ENCODE measurements at regions not wholly inside any gene's neighbourhood (a gene's known extent, or its start where the extent isn't known, plus 50 kb on each side); places are given as distances from the start of the nearest gene placed in this dataset.
"Not testable (repeated sequence)": the region's sequence is repeated elsewhere in the genome, so short reads cannot be mapped to it uniquely, and the experiment has no call there.

DNA sequence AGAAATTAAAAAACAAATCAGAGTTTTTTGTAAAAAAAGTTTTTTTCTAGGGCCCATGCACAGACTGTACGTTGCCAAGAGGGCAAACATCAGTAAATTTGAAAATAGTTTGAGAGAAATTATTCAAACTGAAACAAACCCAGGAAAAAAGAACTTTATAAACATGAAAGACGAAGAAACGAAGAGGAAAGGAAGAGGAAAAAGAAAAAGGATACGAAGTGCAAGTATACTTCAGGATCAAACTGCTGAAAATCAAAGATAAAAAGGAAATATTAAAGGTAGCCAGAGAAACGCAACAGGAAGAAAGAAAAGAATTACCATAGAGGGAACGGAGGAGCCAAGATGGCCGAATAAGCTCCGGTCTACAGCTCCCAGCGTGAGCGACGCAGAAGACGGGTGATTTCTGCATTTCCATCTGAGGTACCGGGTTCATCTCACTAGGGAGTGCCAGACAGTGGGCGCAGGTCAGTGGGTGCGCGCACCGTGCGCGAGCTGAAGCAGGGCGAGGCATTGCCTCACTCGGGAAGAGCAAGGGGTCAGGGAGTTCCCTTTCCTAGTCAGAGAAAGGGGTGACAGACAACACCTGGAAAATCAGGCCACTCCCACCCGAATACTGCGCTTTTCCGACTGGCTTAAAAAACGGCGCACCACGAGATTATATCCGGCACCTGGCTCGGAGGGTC is 94.4 kb upstream of the GAS1 start:
- DNase-seq (ENCODE audit: low read depth in 2 of 2) = not testable (repeated sequence)

DNA sequence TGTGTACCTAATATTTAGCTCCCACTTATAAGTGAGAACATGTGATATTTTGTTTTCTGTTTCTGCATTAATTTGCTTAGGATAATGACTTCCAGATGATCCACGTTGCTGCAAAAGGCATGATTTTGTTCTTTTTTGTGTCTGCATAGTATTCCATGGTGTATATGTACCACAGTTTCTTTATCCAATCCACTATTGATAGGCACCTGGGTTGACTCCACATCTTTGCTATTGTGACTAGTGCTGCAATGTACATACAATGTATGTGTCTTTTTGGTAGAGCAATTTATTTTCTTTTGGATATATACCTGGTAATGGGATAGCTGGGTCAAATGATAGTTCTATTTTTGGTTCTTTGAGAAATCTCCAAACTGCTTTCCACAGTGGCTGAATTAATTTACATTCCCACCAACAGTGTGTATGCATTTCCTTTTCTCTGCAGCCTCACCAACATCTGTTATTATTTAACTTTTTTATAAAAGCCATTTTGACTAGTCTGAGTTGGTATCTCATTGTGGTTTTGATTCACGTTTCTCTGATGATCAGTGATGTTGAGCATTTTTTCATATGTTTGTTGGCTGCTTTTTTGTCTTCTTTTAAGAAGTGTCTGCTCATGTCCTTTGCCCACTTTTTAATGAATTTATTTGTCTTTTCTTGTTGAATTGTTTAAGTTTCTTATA is 102.8 kb upstream of the GAS1 start:
- DNase-seq (ENCODE audit: low read depth in 2 of 2) = not testable (repeated sequence)

- no peak for DNase-seq (ENCODE audit: low read depth in 2 of 2)
Observed at GRCh38 chr9:87054999-87055686, 107.8 kb upstream of the GAS1 start.

- no peak for DNase-seq (ENCODE audit: low read depth in 2 of 2)
Observed at GRCh38 chr9:87059772-87060171, 112.5 kb upstream of the GAS1 start.

GRCh38 chr9:87062746-87063145 is 115.4 kb upstream of the GAS1 start:
- DNase-seq (ENCODE audit: low read depth in 2 of 2) = no peak

- DNase-seq (ENCODE audit: low read depth in 2 of 2) = no peak
Observed at GRCh38 chr9:87063246-87063645, 115.9 kb upstream of the GAS1 start.

DNA sequence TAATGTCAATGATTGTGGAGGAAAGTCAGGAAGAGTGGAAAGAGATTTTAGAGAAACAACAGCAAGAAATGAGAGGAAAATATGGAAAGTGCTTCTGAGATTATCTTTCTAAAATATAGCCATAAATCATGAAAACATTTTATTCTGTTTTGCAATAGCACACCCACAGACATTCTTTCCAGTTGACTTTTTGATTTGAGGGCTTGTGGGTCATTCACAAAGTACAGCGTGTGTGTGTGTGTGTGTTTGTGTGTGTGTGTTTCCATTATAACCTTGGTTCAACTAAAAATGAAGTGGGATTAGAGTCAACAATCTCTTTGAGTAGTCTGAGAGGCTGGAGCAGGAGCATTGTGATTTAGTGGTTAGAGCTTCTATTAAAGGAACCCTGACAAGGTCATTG is 116.6 kb upstream of the GAS1 start:
- peak in 1 of 2 donors; percentile 10 for DNase-seq (ENCODE audit: low read depth in 2 of 2)

GRCh38 chr9:87064311-87064710 is 117.0 kb upstream of the GAS1 start:
- DNase-seq (ENCODE audit: low read depth in 2 of 2) = no peak

GRCh38 chr9:87065981-87066380 is 118.7 kb upstream of the GAS1 start:
- no peak for DNase-seq (ENCODE audit: low read depth in 2 of 2)

DNA sequence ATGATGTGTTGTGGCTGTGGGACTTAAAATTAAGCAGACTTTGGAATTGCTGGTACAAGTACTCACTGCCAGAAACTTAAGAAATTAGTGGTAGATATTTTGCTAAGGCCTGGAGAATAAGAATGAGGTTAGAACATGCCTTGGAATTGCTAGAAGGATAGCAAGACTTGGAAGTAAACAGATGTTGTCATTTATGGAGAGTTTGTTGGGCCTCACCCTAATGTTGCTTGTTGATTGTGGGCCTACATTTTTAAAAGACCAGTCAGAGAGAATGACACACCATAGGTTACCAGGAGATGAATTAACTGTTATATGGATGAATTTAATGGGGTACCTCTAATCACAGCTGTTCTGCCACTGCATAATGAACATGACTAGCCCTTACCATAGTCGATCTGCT is 120.1 kb upstream of the GAS1 start:
- no peak for DNase-seq (ENCODE audit: low read depth in 2 of 2)

GRCh38 chr9:87068177-87068840 is 121.0 kb upstream of the GAS1 start:
- DNase-seq (ENCODE audit: low read depth in 2 of 2) = no peak

GRCh38 chr9:87069690-87070089 is 122.4 kb upstream of the GAS1 start:
- no peak for DNase-seq (ENCODE audit: low read depth in 2 of 2)

GRCh38 chr9:87070336-87070735 is 123.0 kb upstream of the GAS1 start:
- DNase-seq (ENCODE audit: low read depth in 2 of 2) = no peak

GRCh38 chr9:87071473-87071872 is 124.2 kb upstream of the GAS1 start:
- no peak for DNase-seq (ENCODE audit: low read depth in 2 of 2)

DNA sequence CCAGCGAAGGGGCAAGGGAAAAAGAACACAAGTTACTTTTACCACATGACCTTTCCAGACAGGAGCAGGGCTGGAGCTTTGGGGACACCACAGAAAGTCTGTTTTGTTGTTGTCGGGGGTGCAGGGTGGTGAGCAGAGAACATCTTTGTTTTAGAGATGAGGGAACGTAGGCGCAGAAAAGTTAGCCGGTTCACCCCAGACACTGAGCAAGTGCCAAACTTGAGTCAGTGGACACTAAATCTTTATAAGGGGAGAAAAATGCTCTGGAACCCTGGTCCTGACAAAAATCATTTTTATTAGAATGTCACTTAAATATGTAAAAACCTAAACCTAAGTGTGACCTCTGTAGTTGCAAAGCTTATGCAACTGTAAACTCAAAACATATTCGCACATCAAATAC is 126.4 kb upstream of the GAS1 start:
- no peak for DNase-seq (ENCODE audit: low read depth in 2 of 2)

DNA sequence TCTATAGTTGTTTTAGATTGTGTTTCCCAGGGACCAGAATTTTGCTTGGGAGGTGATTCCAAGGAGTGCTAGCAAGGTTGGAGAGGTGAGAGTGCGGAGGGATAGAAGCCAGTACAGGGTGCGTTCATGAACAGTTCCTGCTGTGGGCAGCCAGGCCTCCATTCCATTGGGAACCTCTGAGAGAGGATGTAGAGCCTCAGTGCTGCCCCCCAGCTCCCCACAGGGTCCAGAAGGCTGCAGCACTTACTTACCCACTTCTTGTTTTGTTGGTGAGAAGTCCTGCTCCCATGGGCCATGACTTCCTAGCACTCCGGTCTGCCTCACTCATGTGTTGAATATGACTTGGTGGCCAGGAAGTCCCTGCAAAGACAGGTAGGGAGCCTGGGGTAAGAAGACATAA is 128.2 kb upstream of the GAS1 start:
- DNase-seq (ENCODE audit: low read depth in 2 of 2) = no peak

DNA sequence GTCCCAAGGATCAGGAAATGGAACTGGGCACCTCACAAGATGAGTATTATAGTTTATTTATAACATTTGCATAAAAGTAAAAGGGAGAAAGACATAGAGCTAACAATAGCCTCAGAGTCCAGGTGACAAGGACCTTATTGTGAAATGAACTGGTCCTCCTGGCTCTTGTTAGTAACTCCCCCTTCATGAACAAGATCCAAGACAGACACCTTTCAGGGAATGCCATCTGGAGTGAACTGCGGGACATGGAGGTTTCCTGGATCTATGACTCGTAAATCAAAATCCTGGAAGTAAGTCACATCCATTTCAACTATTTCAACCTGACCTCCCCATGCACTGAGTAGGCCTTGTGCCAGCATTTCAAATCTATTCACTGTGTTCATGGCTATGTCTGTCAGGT is 129.5 kb upstream of the GAS1 start:
- DNase-seq (ENCODE audit: low read depth in 2 of 2) = no peak

DNA sequence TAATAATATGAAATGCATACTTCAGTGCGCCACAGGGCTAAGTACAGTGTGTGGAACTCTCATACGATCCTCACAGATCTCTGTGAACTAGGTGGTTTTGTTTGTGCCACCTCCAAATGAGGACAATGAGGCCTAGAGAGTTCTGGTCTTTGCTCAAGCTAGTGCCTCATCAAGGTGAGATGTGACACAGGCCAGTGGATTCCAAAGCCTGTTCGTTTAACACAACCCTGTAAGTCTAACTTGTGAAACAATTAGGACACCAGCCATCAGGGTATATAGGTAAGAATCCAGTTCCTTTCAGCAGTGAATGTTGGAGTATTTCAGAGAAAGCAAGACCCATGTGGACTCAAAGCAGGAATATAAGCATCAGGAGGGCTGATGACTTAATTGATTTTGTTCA is 130.7 kb upstream of the GAS1 start:
- DNase-seq (ENCODE audit: low read depth in 2 of 2) = no peak

GRCh38 chr9:87080512-87081264 is 133.4 kb upstream of the GAS1 start:
- DNase-seq (ENCODE audit: low read depth in 2 of 2) = no peak

DNA sequence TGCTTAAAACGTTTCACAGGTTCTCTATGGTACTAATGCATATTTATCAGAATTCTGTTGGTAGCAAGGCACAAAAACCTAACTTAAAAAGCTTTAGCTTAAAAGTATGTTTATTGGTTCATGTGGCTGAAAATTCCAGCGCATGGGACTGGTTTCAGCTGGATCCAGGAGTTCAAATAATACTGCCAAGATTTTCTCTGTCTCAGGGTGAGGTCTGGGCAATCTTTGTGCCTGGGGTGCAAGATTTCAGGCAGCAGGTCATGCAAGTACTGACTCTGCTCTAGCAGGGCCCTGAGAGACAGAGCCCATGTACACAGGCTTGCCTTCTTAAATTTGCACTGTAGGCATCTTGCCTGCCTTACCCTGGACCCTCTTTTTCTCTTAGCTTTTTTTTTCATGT is 134.2 kb upstream of the GAS1 start:
- no peak for DNase-seq (ENCODE audit: low read depth in 2 of 2)

- no peak for DNase-seq (ENCODE audit: low read depth in 2 of 2)
Observed at GRCh38 chr9:87083986-87084385, 136.7 kb upstream of the GAS1 start.

DNA sequence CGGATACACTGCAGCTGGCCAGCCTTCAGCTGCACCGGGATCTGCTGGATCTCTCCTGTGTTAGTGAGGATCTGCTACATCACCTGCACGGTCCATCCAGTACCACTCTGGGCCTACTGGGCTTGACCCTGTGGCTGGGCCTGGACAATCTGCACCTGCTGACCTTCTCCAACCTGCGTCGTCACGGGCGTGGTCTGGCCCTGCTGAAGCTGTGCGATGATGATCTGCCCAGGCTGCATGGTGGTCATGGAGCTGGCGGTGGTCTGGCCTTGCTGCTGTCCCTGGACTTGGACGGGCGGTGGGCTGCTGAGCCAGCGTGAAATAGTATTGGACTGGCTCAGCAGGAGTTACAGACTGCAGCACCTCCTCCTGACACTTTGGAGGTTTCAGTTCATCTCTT is 137.1 kb upstream of the GAS1 start:
- no peak for DNase-seq (ENCODE audit: low read depth in 2 of 2)

Data from lung microvascular endothelial cell (primary cell).